Ovary (tissue), 3 donors: ENCODE measurements at regions not wholly inside any gene's neighbourhood (a gene's known extent, or its start where the extent isn't known, plus 50 kb on each side); places are given as distances from the start of the nearest gene placed in this dataset.

ENCODE experiments used
- CTCF ChIP-seq, 3 donors: fragments of 450-650 bp in 2 of 3; fragments of 200-600 bp in 1 of 3; IDR thresholded peaks; one replicate each; pipeline versions ENCODE4 v1.5.1 to v1.8.0; 2016 to 2022; ENCODE audit warnings: antibody characterized with exemption in 3 of 3, mild to moderate bottlenecking in 1 of 3
- EP300 ChIP-seq: sonication (generic); formaldehyde crosslinking; IDR thresholded peaks from one replicate; pipeline ENCODE4 v1.6.1; 2017; ENCODE audit warnings: antibody characterized with exemption
- POLR2A ChIP-seq: fragments of 450-650 bp; IDR thresholded peaks from one replicate; pipeline ENCODE4 v1.6.1; 2017; ENCODE audit warnings: antibody characterized with exemption, mild to moderate bottlenecking, moderate library complexity
- donor health status: DM: no; HTN: no; CAD: no.

GRCh38 chr13:103676329-103676728 is 610.1 kb upstream of the SLC10A2 start:
- no peak for TF ChIP-seq CTCF (IDR thresholded peaks at IDR 0.05)
- no peak for TF ChIP-seq POLR2A
- TF ChIP-seq EP300: no peak
